Bronchial epithelial cell (primary cell): ENCODE measurements at regions not wholly inside any gene's neighbourhood (a gene's known extent, or its start where the extent isn't known, plus 50 kb on each side); places are given as distances from the start of the nearest gene placed in this dataset.

Experiments
- DNase-seq: peaks from one replicate; pipeline ENCODE4 v3.0.0-alpha.2; 2010; ENCODE audit warnings: low read depth
- FAIRE-seq: peaks from 2 replicates; lab custom pipeline; 2011; peaks lifted over from hg19 to GRCh38; lab: Jason Lieb, UNC
- H3K27me3 ChIP-seq: 2 replicates; pipeline ENCODE4 v1.5.1; 2011; ENCODE audit warnings: low read length; ENCODE audit not compliant: control insufficient read depth, insufficient read depth
- H3K36me3 ChIP-seq: 2 replicates; pipeline ENCODE4 v1.5.1; 2011; ENCODE audit warnings: low read length; ENCODE audit not compliant: control insufficient read depth, insufficient read depth
- H3K4me3 ChIP-seq: 2 replicates; pipeline ENCODE4 v1.5.1; 2011; ENCODE audit warnings: mild to moderate bottlenecking, low read depth, low read length, control low read depth
- CTCF ChIP-seq: IDR thresholded peaks from 2 replicates; pipeline ENCODE4 v1.5.1; 2011; ENCODE audit warnings: mild to moderate bottlenecking, moderate library complexity, low read length, control low read depth, inconsistent platforms; ENCODE audit not compliant: insufficient read depth, severe bottlenecking

- H3K27me3 ChIP-seq = no peaks in the 10 kb centered on the region
- TF ChIP-seq CTCF = no peak
- DNase-seq = no peak
- H3K4me3 ChIP-seq = no peak overlapping the region
- FAIRE-seq = no peak
- no peaks in the 10 kb centered on the region for H3K36me3 ChIP-seq
These were observed 229.9 kb downstream of the BCAS1 start for GRCh38 chr20:53840532-53840931.

- DNase-seq (no peak), FAIRE-seq (no peak)
- H3K36me3 ChIP-seq = no peaks in the 10 kb centered on the region
- no peaks in the 10 kb centered on the region for H3K27me3 ChIP-seq
- no peak for TF ChIP-seq CTCF
- H3K4me3 ChIP-seq = no peak overlapping the region
These were observed 230.8 kb downstream of the BCAS1 start for GRCh38 chr20:53839423-53840176.

DNA sequence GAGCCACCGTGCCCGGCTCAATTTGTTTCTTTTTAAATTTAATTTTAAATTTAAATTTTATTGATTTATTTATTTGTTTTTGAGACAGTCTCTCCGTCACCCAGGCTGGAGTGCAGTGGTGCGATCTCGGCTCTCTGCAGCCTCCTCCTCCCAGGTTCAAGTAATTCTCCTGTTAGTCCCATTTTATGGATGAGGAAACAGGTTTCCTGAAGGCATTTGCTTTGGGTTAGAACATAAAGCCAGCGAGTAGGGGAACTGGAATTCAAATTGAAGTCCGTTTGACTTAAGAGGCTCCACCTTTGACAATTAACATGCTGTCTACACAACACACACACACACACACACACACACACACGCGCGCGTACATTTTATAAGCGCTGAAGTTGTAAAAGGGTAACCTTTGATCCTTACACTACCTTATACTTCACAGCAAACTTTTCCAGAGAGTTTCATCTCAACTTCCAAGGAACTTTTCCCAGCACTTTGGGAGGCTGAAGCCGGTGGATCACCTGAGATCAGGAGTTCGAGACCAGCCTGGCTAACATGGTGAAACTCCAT lies 232.0 kb downstream of the BCAS1 start:
- Histone ChIP-seq H3K4me3 (no peak overlapping the region), H3K36me3 (no peaks in the 10 kb centered on the region), H3K27me3 (no peaks in the 10 kb centered on the region)
- FAIRE-seq = no peak
- no peak for DNase-seq
- TF ChIP-seq CTCF = no peak

- H3K36me3 ChIP-seq = no peaks in the 10 kb centered on the region
- DNase-seq = no peak
- FAIRE-seq = no peak
- H3K27me3 ChIP-seq = no peaks in the 10 kb centered on the region
- no peak overlapping the region for H3K4me3 ChIP-seq
- no peak for TF ChIP-seq CTCF
These were observed 233.1 kb downstream of the BCAS1 start for GRCh38 chr20:53837126-53837826.

GRCh38 chr20:53834749-53835148 lies 235.6 kb downstream of the BCAS1 start:
- Histone ChIP-seq H3K27me3 (no peaks in the 10 kb centered on the region), H3K4me3 (no peak overlapping the region), H3K36me3 (no peaks in the 10 kb centered on the region)
- no peak for TF ChIP-seq CTCF
- DNase-seq (no peak), FAIRE-seq (no peak)
